Stimulated activated CD4-positive, alpha-beta T cell treated with anti-CD3 and anti-CD28 coated beads, Interleukin-12 subunit alpha, Interleukin-12 subunit beta, amount 100 ng/mL, for 24 hours (primary cell): ENCODE measurements at regions not wholly inside any gene's neighbourhood (a gene's known extent, or its start where the extent isn't known, plus 50 kb on each side); places are given as distances from the start of the nearest gene placed in this dataset.

ENCODE experiments used
- DNase-seq, 2 experiments: peaks; one replicate each; pipeline ENCODE4 v3.0.0-alpha.2; 2020; ENCODE audit warnings: low read depth in 2 of 2

- DNase-seq = no peak
Observed at GRCh38 chr5:7014611-7015010, 301.4 kb downstream of the TENT4A start.

- no peak for DNase-seq
Observed at GRCh38 chr5:7015586-7016256, 302.5 kb downstream of the TENT4A start.

- no peak for DNase-seq
Observed at GRCh38 chr5:7016999-7017747, 303.9 kb downstream of the TENT4A start.

- no peak for DNase-seq
Observed at GRCh38 chr5:7018198-7018597, 305.0 kb downstream of the TENT4A start.

GRCh38 chr5:7018601-7019000 lies 305.4 kb downstream of the TENT4A start:
- no peak for DNase-seq

GRCh38 chr5:7036192-7036835 lies 323.1 kb downstream of the TENT4A start:
- DNase-seq = no peak

GRCh38 chr5:7039074-7039473 lies 325.8 kb downstream of the TENT4A start:
- DNase-seq = no peak

- no peak for DNase-seq
Observed at GRCh38 chr5:7040111-7040510, 326.9 kb downstream of the TENT4A start.

- no peak for DNase-seq
Observed at GRCh38 chr5:7043797-7044196, 330.6 kb downstream of the TENT4A start.

GRCh38 chr5:7047511-7048261 lies 334.5 kb downstream of the TENT4A start:
- DNase-seq = no peak

- DNase-seq = no peak
Observed at GRCh38 chr5:7050986-7051385, 337.8 kb downstream of the TENT4A start.

- no peak for DNase-seq
Observed at GRCh38 chr5:7053125-7053524, 339.9 kb downstream of the TENT4A start.

- no peak for DNase-seq
Observed at GRCh38 chr5:7053528-7054209, 340.4 kb downstream of the TENT4A start.

- no peak for DNase-seq
Observed at GRCh38 chr5:7066471-7067235, 329.3 kb upstream of the ADCY2 start.

- DNase-seq = no peak
Observed at GRCh38 chr5:7068156-7068555, 327.8 kb upstream of the ADCY2 start.

GRCh38 chr5:7068899-7069298 lies 327.0 kb upstream of the ADCY2 start:
- no peak for DNase-seq

- no peak for DNase-seq
Observed at GRCh38 chr5:7072188-7072587, 323.8 kb upstream of the ADCY2 start.

- DNase-seq = no peak
Observed at GRCh38 chr5:7073666-7074065, 322.3 kb upstream of the ADCY2 start.

GRCh38 chr5:7074176-7074575 lies 321.8 kb upstream of the ADCY2 start:
- DNase-seq = no peak

- no peak for DNase-seq
Observed at GRCh38 chr5:7075470-7075869, 320.5 kb upstream of the ADCY2 start.

- DNase-seq = no peak
Observed at GRCh38 chr5:7078101-7078500, 317.8 kb upstream of the ADCY2 start.
